ENCODE measurements at regions not wholly inside any gene's neighbourhood (a gene's known extent, or its start where the extent isn't known, plus 50 kb on each side); places are given as distances from the start of the nearest gene placed in this dataset.

DNA sequence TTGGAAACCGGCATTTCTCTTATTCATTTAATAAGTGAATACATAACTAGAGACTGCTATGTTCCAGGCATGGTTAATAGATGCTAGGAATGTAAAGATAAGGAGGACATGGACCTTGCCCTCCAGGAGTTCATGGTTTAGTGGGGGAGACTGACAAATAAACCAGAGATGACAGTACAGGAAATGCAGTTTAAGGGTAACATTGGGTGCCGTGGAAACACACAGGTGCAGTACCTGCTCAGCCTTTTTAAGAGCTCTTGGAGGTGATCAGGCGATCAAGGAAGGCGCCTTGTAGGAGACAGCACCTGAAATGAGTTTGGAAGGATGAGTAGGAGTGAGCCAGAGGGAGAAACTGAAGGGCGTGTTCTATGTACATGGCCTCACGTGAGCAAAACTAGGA, 145.8 kb downstream of the AASDH start (continued):
- TF ChIP-seq HDAC2 (CRISPR knock-in tag; IDR thresholded peaks at IDR 0.05) (peak; percentile 59; the same call in 1 of the 2 replicates), NR2F6 (IDR thresholded peaks at IDR 0.05) (no peak), NR2F6 (CRISPR knock-in tag; IDR thresholded peaks at IDR 0.05) (0 out of 2 replicates have a peak, but pooled peaks have one; percentile 13), NCOR1 (IDR thresholded peaks at IDR 0.05; ENCODE audit: borderline replicate concordance, low read length) (peak; percentile 15; the same call in 1 of the 2 replicates), PPARG (CRISPR knock-in tag; conservative IDR thresholded peaks at IDR 0.05) (peak; percentile 39; the same call in 1 of the 2 replicates), PHF21A (CRISPR knock-in tag; IDR thresholded peaks at IDR 0.05) (0 out of 2 replicates have a peak, but pooled peaks have one; percentile 36), FOXO1 (CRISPR knock-in tag; IDR thresholded peaks at IDR 0.05) (peak; percentile 16; the same call in 1 of the 2 replicates), MYNN (CRISPR knock-in tag; IDR thresholded peaks at IDR 0.05; ENCODE audit: low read depth) (no peak), ZFP36L2 (CRISPR knock-in tag; IDR thresholded peaks at IDR 0.05) (no peak), SALL1 (CRISPR knock-in tag; IDR thresholded peaks at IDR 0.05) (peak; percentile 85), GATA4 (IDR thresholded peaks at IDR 0.05; ENCODE audit: borderline replicate concordance, low read depth) (peak; percentile 69; the same call in 1 of the 2 replicates), PHF5A (CRISPR knock-in tag; IDR thresholded peaks at IDR 0.05; ENCODE audit: low read depth, unreplicated experiment) (peak; percentile 41), ZNF644 (CRISPR knock-in tag; IDR thresholded peaks at IDR 0.05; ENCODE audit: low read depth) (0 out of 2 replicates have a peak, but pooled peaks have one; percentile 28), AHR (CRISPR knock-in tag; IDR thresholded peaks at IDR 0.05) (no peak)
- TF ChIP-seq, protein P1, sequence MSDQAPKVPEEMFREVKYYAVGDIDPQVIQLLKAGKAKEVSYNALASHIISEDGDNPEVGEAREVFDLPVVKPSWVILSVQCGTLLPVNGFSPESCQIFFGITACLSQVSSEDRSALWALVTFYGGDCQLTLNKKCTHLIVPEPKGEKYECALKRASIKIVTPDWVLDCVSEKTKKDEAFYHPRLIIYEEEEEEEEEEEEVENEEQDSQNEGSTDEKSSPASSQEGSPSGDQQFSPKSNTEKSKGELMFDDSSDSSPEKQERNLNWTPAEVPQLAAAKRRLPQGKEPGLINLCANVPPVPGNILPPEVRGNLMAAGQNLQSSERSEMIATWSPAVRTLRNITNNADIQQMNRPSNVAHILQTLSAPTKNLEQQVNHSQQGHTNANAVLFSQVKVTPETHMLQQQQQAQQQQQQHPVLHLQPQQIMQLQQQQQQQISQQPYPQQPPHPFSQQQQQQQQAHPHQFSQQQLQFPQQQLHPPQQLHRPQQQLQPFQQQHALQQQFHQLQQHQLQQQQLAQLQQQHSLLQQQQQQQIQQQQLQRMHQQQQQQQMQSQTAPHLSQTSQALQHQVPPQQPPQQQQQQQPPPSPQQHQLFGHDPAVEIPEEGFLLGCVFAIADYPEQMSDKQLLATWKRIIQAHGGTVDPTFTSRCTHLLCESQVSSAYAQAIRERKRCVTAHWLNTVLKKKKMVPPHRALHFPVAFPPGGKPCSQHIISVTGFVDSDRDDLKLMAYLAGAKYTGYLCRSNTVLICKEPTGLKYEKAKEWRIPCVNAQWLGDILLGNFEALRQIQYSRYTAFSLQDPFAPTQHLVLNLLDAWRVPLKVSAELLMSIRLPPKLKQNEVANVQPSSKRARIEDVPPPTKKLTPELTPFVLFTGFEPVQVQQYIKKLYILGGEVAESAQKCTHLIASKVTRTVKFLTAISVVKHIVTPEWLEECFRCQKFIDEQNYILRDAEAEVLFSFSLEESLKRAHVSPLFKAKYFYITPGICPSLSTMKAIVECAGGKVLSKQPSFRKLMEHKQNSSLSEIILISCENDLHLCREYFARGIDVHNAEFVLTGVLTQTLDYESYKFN (CRISPR knock-in tag; conservative IDR thresholded peaks at IDR 0.05): peak; percentile 90
- TF ChIP-seq, protein P2, sequence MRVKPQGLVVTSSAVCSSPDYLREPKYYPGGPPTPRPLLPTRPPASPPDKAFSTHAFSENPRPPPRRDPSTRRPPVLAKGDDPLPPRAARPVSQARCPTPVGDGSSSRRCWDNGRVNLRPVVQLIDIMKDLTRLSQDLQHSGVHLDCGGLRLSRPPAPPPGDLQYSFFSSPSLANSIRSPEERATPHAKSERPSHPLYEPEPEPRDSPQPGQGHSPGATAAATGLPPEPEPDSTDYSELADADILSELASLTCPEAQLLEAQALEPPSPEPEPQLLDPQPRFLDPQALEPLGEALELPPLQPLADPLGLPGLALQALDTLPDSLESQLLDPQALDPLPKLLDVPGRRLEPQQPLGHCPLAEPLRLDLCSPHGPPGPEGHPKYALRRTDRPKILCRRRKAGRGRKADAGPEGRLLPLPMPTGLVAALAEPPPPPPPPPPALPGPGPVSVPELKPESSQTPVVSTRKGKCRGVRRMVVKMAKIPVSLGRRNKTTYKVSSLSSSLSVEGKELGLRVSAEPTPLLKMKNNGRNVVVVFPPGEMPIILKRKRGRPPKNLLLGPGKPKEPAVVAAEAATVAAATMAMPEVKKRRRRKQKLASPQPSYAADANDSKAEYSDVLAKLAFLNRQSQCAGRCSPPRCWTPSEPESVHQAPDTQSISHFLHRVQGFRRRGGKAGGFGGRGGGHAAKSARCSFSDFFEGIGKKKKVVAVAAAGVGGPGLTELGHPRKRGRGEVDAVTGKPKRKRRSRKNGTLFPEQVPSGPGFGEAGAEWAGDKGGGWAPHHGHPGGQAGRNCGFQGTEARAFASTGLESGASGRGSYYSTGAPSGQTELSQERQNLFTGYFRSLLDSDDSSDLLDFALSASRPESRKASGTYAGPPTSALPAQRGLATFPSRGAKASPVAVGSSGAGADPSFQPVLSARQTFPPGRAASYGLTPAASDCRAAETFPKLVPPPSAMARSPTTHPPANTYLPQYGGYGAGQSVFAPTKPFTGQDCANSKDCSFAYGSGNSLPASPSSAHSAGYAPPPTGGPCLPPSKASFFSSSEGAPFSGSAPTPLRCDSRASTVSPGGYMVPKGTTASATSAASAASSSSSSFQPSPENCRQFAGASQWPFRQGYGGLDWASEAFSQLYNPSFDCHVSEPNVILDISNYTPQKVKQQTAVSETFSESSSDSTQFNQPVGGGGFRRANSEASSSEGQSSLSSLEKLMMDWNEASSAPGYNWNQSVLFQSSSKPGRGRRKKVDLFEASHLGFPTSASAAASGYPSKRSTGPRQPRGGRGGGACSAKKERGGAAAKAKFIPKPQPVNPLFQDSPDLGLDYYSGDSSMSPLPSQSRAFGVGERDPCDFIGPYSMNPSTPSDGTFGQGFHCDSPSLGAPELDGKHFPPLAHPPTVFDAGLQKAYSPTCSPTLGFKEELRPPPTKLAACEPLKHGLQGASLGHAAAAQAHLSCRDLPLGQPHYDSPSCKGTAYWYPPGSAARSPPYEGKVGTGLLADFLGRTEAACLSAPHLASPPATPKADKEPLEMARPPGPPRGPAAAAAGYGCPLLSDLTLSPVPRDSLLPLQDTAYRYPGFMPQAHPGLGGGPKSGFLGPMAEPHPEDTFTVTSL (CRISPR knock-in tag; IDR thresholded peaks at IDR 0.05; ENCODE audit: borderline replicate concordance): peak; percentile 60; the same call in 1 of the 2 replicates
- TF ChIP-seq, protein P3, sequence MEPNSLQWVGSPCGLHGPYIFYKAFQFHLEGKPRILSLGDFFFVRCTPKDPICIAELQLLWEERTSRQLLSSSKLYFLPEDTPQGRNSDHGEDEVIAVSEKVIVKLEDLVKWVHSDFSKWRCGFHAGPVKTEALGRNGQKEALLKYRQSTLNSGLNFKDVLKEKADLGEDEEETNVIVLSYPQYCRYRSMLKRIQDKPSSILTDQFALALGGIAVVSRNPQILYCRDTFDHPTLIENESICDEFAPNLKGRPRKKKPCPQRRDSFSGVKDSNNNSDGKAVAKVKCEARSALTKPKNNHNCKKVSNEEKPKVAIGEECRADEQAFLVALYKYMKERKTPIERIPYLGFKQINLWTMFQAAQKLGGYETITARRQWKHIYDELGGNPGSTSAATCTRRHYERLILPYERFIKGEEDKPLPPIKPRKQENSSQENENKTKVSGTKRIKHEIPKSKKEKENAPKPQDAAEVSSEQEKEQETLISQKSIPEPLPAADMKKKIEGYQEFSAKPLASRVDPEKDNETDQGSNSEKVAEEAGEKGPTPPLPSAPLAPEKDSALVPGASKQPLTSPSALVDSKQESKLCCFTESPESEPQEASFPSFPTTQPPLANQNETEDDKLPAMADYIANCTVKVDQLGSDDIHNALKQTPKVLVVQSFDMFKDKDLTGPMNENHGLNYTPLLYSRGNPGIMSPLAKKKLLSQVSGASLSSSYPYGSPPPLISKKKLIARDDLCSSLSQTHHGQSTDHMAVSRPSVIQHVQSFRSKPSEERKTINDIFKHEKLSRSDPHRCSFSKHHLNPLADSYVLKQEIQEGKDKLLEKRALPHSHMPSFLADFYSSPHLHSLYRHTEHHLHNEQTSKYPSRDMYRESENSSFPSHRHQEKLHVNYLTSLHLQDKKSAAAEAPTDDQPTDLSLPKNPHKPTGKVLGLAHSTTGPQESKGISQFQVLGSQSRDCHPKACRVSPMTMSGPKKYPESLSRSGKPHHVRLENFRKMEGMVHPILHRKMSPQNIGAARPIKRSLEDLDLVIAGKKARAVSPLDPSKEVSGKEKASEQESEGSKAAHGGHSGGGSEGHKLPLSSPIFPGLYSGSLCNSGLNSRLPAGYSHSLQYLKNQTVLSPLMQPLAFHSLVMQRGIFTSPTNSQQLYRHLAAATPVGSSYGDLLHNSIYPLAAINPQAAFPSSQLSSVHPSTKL (CRISPR knock-in tag; IDR thresholded peaks at IDR 0.05): peak; percentile 77

Data from HepG2 (cell line).